ENCODE measurements at regions not wholly inside any gene's neighbourhood (a gene's known extent, or its start where the extent isn't known, plus 50 kb on each side); places are given as distances from the start of the nearest gene placed in this dataset.

DNA sequence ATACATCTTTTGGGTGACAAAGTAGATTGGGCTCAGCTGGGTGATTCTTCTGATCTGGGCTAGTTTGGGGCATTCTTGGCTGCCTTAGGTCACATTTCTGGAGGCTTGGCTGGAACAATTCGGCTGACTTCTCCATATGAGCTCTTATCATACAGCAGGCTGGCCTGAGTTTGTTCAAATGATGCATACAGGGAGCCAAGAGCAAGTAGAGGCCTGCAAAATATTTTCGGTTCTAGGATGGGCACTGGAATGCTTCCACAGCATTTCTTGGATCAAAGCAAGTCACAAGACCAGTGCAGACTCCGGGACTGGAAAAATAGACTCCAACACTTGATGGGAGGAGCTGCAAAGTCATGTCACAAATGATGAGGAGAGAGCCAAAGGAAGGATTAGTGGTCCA is 98.4 kb downstream of the SCG2 start (continued):
- TF ChIP-seq, protein P1, sequence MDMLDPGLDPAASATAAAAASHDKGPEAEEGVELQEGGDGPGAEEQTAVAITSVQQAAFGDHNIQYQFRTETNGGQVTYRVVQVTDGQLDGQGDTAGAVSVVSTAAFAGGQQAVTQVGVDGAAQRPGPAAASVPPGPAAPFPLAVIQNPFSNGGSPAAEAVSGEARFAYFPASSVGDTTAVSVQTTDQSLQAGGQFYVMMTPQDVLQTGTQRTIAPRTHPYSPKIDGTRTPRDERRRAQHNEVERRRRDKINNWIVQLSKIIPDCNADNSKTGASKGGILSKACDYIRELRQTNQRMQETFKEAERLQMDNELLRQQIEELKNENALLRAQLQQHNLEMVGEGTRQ (IDR thresholded peaks at IDR 0.05; ENCODE audit: low read length) = no peak
- TF ChIP-seq JUND (IDR thresholded peaks at IDR 0.05; ENCODE audit: low read length) (no peak), KDM4A (IDR thresholded peaks at IDR 0.05; ENCODE audit: low read depth, low read length, severe bottlenecking) (no peak), EGR1 (IDR thresholded peaks at IDR 0.05; ENCODE audit: borderline replicate concordance, low read depth, low read length) (no peak), CBX5 (IDR thresholded peaks at IDR 0.05; ENCODE audit: low read depth, low read length) (no peak), TAF1 (IDR thresholded peaks at IDR 0.05; ENCODE audit: low read depth, low read length) (no peak), SP4 (IDR thresholded peaks at IDR 0.05; ENCODE audit: low read length) (no peak), TAF7 (optimal IDR thresholded peaks at IDR 0.05; ENCODE audit: borderline replicate concordance, low read depth, low read length) (no peak)

All from H1 (cell line).